ENCODE measurements at regions not wholly inside any gene's neighbourhood (a gene's known extent, or its start where the extent isn't known, plus 50 kb on each side); places are given as distances from the start of the nearest gene placed in this dataset.

- H3K27me3 Mint-ChIP-seq: no peaks in the 10 kb centered on the region
- no peak overlapping the region for H3K4me3 Mint-ChIP-seq
- POLR2A ChIA-PET: no interaction called here
- no peaks in the 10 kb centered on the region for H3K36me3 Mint-ChIP-seq (ENCODE audit: low read depth)
- CTCF ChIA-PET: no interaction called here
- DNase-seq (no peak), ATAC-seq (ENCODE audit: low read depth) (no peak)
- no peaks in the 10 kb centered on the region for H3K4me1 Mint-ChIP-seq
- no peaks in the 10 kb centered on the region for H3K9me3 Mint-ChIP-seq
- intact Hi-C loops (cut with micrococcal nuclease): no loop called here
- no peak for TF ChIP-seq CTCF (IDR thresholded peaks at IDR 0.05)
- no peak overlapping the region for H3K27ac Mint-ChIP-seq
Observed at GRCh38 chr7:132678656-132679055, 102.4 kb upstream of the PLXNA4 start.

- CTCF ChIA-PET: no interaction called here
- no peaks in the 10 kb centered on the region for H3K9me3 Mint-ChIP-seq
- TF ChIP-seq CTCF (IDR thresholded peaks at IDR 0.05): no peak
- H3K36me3 Mint-ChIP-seq (ENCODE audit: low read depth): no peaks in the 10 kb centered on the region
- no peak overlapping the region for H3K27ac Mint-ChIP-seq
- H3K27me3 Mint-ChIP-seq: no peaks in the 10 kb centered on the region
- ATAC-seq (ENCODE audit: low read depth): no peak
- no peak for DNase-seq
- no peak overlapping the region for H3K4me3 Mint-ChIP-seq
- POLR2A ChIA-PET: no interaction called here
- no peaks in the 10 kb centered on the region for H3K4me1 Mint-ChIP-seq
- intact Hi-C loops (cut with micrococcal nuclease): no loop called here
Observed at GRCh38 chr7:132677918-132678317, 101.6 kb upstream of the PLXNA4 start.

- H3K9me3 Mint-ChIP-seq: no peaks in the 10 kb centered on the region
- H3K36me3 Mint-ChIP-seq (ENCODE audit: low read depth): no peaks in the 10 kb centered on the region
- no peaks in the 10 kb centered on the region for H3K27me3 Mint-ChIP-seq
- ChIA-PET POLR2A (no interaction called here), CTCF (no interaction called here)
- no peak overlapping the region for H3K4me3 Mint-ChIP-seq
- DNase-seq (no peak), ATAC-seq (ENCODE audit: low read depth) (no peak)
- no peak for TF ChIP-seq CTCF (IDR thresholded peaks at IDR 0.05)
- H3K27ac Mint-ChIP-seq: no peak overlapping the region
- H3K4me1 Mint-ChIP-seq: no peaks in the 10 kb centered on the region
- intact Hi-C loops (cut with micrococcal nuclease): no loop called here
Observed at GRCh38 chr7:132672200-132672990, 96.1 kb upstream of the PLXNA4 start.

GRCh38 chr7:132666774-132667172 lies 90.5 kb upstream of the PLXNA4 start:
- Mint-ChIP-seq H3K36me3 (ENCODE audit: low read depth) (no peaks in the 10 kb centered on the region), H3K27ac (no peak overlapping the region), H3K9me3 (no peaks in the 10 kb centered on the region), H3K4me1 (no peaks in the 10 kb centered on the region), H3K27me3 (no peaks in the 10 kb centered on the region), H3K4me3 (no peak overlapping the region)
- no peak for ATAC-seq (ENCODE audit: low read depth)
- ChIA-PET CTCF (no interaction called here), POLR2A (no interaction called here)
- intact Hi-C loops (cut with micrococcal nuclease): no loop called here
- no peak for TF ChIP-seq CTCF (IDR thresholded peaks at IDR 0.05)
- no peak for DNase-seq

- intact Hi-C loops (cut with micrococcal nuclease): no loop called here
- peaks cover 3% of the 10 kb centered on the region for H3K27me3 Mint-ChIP-seq
- TF ChIP-seq CTCF (IDR thresholded peaks at IDR 0.05): no peak
- no peaks in the 10 kb centered on the region for H3K36me3 Mint-ChIP-seq (ENCODE audit: low read depth)
- no peaks in the 10 kb centered on the region for H3K9me3 Mint-ChIP-seq
- no peaks in the 10 kb centered on the region for H3K4me1 Mint-ChIP-seq
- H3K27ac Mint-ChIP-seq: no peak overlapping the region
- ATAC-seq (ENCODE audit: low read depth) (no peak), DNase-seq (no peak)
- POLR2A ChIA-PET: no interaction called here
- CTCF ChIA-PET: no interaction called here
- no peak overlapping the region for H3K4me3 Mint-ChIP-seq
Observed at GRCh38 chr7:132666071-132666773, 90.0 kb upstream of the PLXNA4 start.
